Nephron (organoid): ENCODE measurements at regions not wholly inside any gene's neighbourhood (a gene's known extent, or its start where the extent isn't known, plus 50 kb on each side); places are given as distances from the start of the nearest gene placed in this dataset.
A peak's percentile ranks its signal among the peaks of the same experiment; 100 is the strongest.

ENCODE experiments used
- H3K27ac Mint-ChIP-seq, 3 experiments: 2 replicates each; pipeline ENCODE4 v1.8.0; 2020; ENCODE audit warnings: mixed read lengths in 3 of 3, mild to moderate bottlenecking in 2 of 3, moderate library complexity in 1 of 3
- H3K27me3 Mint-ChIP-seq: 2 replicates; pipeline ENCODE4 v1.8.0; 2021; ENCODE audit warnings: low read depth, mild to moderate bottlenecking, moderate library complexity, mixed read lengths
- H3K36me3 Mint-ChIP-seq: 2 replicates; pipeline ENCODE4 v1.8.0; 2020; ENCODE audit warnings: low read depth, mixed read lengths
- H3K4me1 Mint-ChIP-seq: 2 replicates; pipeline ENCODE4 v1.8.0; 2020; ENCODE audit warnings: mixed read lengths
- H3K4me3 Mint-ChIP-seq, 3 experiments: 2 replicates each; pipeline ENCODE4 v1.8.0; 2020; ENCODE audit warnings: mild to moderate bottlenecking in 3 of 3, mixed read lengths in 3 of 3, moderate library complexity in 2 of 3
- H3K9me3 Mint-ChIP-seq: 2 replicates; pipeline ENCODE4 v1.8.0; 2020; ENCODE audit warnings: mixed read lengths
- CTCF ChIP-seq, 3 experiments: fragments of 200-600 bp; sonication (generic); IDR thresholded peaks; one replicate each; pipeline ENCODE4 v1.5.0; 2021; ENCODE audit warnings: antibody characterized with exemption in 3 of 3; ENCODE audit not compliant: unreplicated experiment in 3 of 3

GRCh38 chrX:2629316-2630007 is 61.6 kb upstream of the CD99 start:
- no peak for TF ChIP-seq CTCF (IDR thresholded peaks at IDR 0.05; ENCODE audit: unreplicated experiment in 3 of 3)
- Mint-ChIP-seq H3K27ac (peak overlapping the region; percentile 84 to 93 (median 86)), H3K9me3 (peaks cover 41% of the 10 kb centered on the region), H3K4me1 (no peaks in the 10 kb centered on the region), H3K4me3 (no peak overlapping the region), H3K36me3 (peaks cover 77% of the 10 kb centered on the region), H3K27me3 (no peaks in the 10 kb centered on the region)

DNA sequence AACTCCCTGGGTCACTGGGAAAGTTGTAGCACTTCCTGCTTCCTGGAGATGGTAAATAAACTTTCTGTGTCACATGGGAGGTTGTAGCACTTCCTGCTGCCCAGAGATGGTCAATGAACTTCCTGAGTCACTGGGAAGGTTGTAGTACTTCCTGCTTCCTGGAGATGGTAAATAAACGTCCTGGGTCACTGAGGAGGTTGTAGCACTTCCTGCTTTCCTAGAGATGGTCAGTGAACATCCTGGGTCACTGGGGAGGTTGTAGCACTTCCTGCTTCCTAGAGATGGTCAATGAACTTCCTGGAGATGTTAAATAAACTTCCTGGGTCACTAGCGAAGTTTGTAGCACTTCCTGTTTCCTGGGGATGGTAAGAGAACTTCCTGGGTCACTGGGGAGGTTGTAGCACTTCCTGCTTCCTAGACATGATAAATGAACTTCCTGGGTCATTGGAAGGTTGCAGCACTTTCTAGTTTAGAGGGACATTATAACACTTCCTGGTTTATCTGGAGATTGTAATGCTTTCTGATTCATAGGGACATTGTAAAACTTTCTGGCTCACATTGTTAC is 62.3 kb upstream of the CD99 start:
- no peak for TF ChIP-seq CTCF (IDR thresholded peaks at IDR 0.05; ENCODE audit: unreplicated experiment in 3 of 3)
- Mint-ChIP-seq H3K9me3 (peaks cover 41% of the 10 kb centered on the region), H3K27me3 (no peaks in the 10 kb centered on the region), H3K36me3 (peaks cover 77% of the 10 kb centered on the region), H3K4me3 (no peak overlapping the region), H3K27ac (peak overlapping the region in 1 of 3 experiments; percentile 84), H3K4me1 (no peaks in the 10 kb centered on the region)

DNA sequence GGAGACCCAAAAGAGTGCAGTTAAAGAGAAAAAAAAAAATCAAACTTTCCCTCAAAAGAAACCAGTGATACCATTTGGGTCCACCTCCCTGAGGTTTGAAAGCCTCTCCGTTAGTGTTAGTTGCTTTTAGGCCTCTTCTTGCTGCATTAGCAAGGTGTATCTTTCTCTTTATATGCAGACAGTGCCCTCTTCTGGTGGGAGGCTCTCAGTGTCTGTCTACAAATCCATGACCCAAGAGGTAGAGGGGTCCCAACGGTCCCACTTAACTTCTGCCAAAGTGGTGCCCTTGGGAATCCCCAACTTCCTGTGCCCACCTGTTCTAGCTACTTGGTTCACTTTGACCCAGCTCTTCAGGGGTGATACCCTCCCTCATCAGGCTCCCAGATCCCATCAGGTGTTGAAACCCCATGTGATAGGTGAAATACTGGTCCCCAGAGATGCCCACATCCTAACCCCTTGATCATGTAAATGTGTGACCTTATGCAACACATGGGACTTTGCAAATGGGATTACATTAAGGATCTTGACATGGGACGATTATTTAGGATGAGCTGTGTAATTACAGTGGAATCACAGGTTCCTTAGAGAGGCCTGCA is 63.7 kb upstream of the CD99 start:
- no peak overlapping the region for H3K27ac Mint-ChIP-seq
- H3K4me1 Mint-ChIP-seq: no peaks in the 10 kb centered on the region
- H3K27me3 Mint-ChIP-seq: no peaks in the 10 kb centered on the region
- peaks cover 37% of the 10 kb centered on the region for H3K9me3 Mint-ChIP-seq
- no peak overlapping the region for H3K4me3 Mint-ChIP-seq
- TF ChIP-seq CTCF (IDR thresholded peaks at IDR 0.05; ENCODE audit: unreplicated experiment in 3 of 3): peak; percentile 54 to 60 (median 54)
- peaks cover 85% of the 10 kb centered on the region for H3K36me3 Mint-ChIP-seq

DNA sequence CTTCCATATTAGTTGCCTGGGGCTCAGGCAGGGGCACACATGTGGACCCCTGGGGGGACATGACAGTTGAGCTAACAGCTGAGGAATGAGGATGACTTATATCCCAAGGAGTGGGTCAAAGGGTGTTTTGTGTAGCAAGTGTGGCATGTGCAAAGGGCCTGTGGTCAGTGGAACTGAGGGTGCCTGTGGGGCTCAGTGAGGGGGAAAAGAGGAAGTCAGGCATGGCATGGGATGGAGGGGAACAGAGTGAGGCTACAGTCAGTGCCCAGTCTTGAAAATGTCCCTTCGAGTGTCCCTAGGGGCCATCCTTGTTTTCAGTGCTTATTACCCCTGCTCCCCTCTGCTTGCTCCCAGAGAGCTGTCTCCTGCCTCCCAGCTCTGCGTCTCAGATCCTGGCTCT is 64.3 kb upstream of the CD99 start:
- TF ChIP-seq CTCF (IDR thresholded peaks at IDR 0.05; ENCODE audit: unreplicated experiment in 3 of 3): no peak
- Mint-ChIP-seq H3K4me3 (no peak overlapping the region), H3K27ac (no peak overlapping the region), H3K4me1 (no peaks in the 10 kb centered on the region), H3K27me3 (no peaks in the 10 kb centered on the region), H3K9me3 (peaks cover 32% of the 10 kb centered on the region), H3K36me3 (peaks cover 79% of the 10 kb centered on the region)

DNA sequence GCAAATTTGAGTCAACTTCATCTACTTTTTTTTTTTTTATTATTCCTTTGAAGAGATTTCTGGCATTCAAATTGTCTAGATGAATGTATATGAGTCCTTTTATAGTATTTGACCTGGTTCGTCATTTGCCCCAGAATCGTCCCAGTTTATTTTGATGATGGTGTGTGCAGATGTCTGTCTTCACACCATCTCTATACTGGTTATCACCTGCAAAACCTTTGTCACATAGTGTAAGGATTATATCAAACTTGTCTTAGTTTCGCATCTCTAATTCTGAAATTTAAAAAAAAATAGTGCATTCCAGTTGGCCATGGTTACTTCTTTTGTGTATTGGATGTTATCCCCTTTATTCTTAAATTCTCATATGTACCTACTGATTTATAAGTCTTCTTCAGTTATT is 70.5 kb upstream of the CD99 start:
- H3K4me1 Mint-ChIP-seq: no peaks in the 10 kb centered on the region
- peaks cover 57% of the 10 kb centered on the region for H3K36me3 Mint-ChIP-seq
- no peak for TF ChIP-seq CTCF (IDR thresholded peaks at IDR 0.05; ENCODE audit: unreplicated experiment in 3 of 3)
- H3K4me3 Mint-ChIP-seq: no peak overlapping the region
- H3K27ac Mint-ChIP-seq: no peak overlapping the region
- H3K27me3 Mint-ChIP-seq: no peaks in the 10 kb centered on the region
- no peaks in the 10 kb centered on the region for H3K9me3 Mint-ChIP-seq
